Liver (tissue), 3 donors: ENCODE measurements at regions not wholly inside any gene's neighbourhood (a gene's known extent, or its start where the extent isn't known, plus 50 kb on each side); places are given as distances from the start of the nearest gene placed in this dataset.

ENCODE experiments used
- CTCF ChIP-seq: fragments of 150-350 bp; IDR thresholded peaks from 2 replicates; pipeline ENCODE4 v1.5.1; 2017; ENCODE audit warnings: improper control_type of control experiment, low read depth, low read length; ENCODE audit not compliant: missing input control
- EGR1 ChIP-seq, 2 donors: IDR thresholded peaks; 2 replicates each; pipeline ENCODE4 v1.6.1; 2016 to 2018; ENCODE audit warnings: antibody characterized with exemption in 2 of 2, low read depth in 2 of 2
- GABPA ChIP-seq, 2 donors: IDR thresholded peaks in 1 of 2; conservative IDR thresholded peaks in 1 of 2; 2 replicates each; pipeline ENCODE4 v1.6.1; 2016; ENCODE audit warnings: antibody characterized with exemption in 2 of 2, mild to moderate bottlenecking in 1 of 2, moderate library complexity in 1 of 2
- HNF4A ChIP-seq, 2 donors: conservative IDR thresholded peaks; 2 replicates each; pipeline ENCODE4 v1.6.1; 2016; ENCODE audit warnings: antibody characterized with exemption in 2 of 2, mild to moderate bottlenecking in 2 of 2
- JUND ChIP-seq, 2 donors: IDR thresholded peaks; 2 replicates each; pipeline ENCODE4 v1.6.1; 2016; ENCODE audit warnings: antibody characterized with exemption in 2 of 2
- REST ChIP-seq: IDR thresholded peaks from 2 replicates; pipeline ENCODE4 v1.6.1; 2016; ENCODE audit warnings: antibody characterized with exemption, mild to moderate bottlenecking
- TAF1 ChIP-seq: conservative IDR thresholded peaks from 2 replicates; pipeline ENCODE4 v1.6.1; 2016; ENCODE audit warnings: antibody characterized with exemption, mild to moderate bottlenecking
- YY1 ChIP-seq: IDR thresholded peaks from 2 replicates; pipeline ENCODE4 v1.6.1; 2016; ENCODE audit warnings: antibody characterized with exemption, mild to moderate bottlenecking
- donor health status: healthy.
- donor health status: healthy.

GRCh38 chr16:73615071-73615940 is 567.4 kb upstream of the ZFHX3 start:
- no peak for TF ChIP-seq REST
- TF ChIP-seq CTCF = no peak
- TF ChIP-seq YY1 = no peak
- TF ChIP-seq TAF1 = no peak
- TF ChIP-seq JUND (IDR thresholded peaks at IDR 0.05) = no peak
- no peak for TF ChIP-seq EGR1 (IDR thresholded peaks at IDR 0.05; ENCODE audit: low read depth in 2 of 2)
- no peak for TF ChIP-seq GABPA (IDR thresholded peaks at IDR 0.05 in 1 of 2, conservative IDR thresholded peaks at IDR 0.05 in 1 of 2)
- TF ChIP-seq HNF4A (conservative IDR thresholded peaks at IDR 0.05) = no peak
